Neural progenitor cell (in vitro differentiated cells): ENCODE measurements at regions not wholly inside any gene's neighbourhood (a gene's known extent, or its start where the extent isn't known, plus 50 kb on each side); places are given as distances from the start of the nearest gene placed in this dataset.
A peak's percentile ranks its signal among the peaks of the same experiment; 100 is the strongest.

ENCODE experiments used
- DNase-seq: peaks from one replicate; pipeline ENCODE4 v3.0.0-alpha.2; 2016; ENCODE audit warnings: low spot score
- H2AFZ ChIP-seq: fragments of 200-600 bp; sonication (generic); replicated peaks from 2 replicates; pipeline ENCODE4 v1.6.1; 2016; ENCODE audit warnings: antibody characterized with exemption
- H3F3A ChIP-seq: fragments of 200-600 bp; sonication (generic); 2 replicates; pipeline ENCODE4 v1.6.1; 2016; ENCODE audit warnings: antibody characterized with exemption, low read depth
- H3K27ac ChIP-seq: fragments of 200-600 bp; sonication (generic); 2 replicates; pipeline ENCODE4 v1.5.1; 2016; ENCODE audit warnings: mild to moderate bottlenecking
- H3K27me3 ChIP-seq: fragments of 200-600 bp; sonication (generic); 2 replicates; pipeline ENCODE4 v1.6.1; 2016; ENCODE audit warnings: mild to moderate bottlenecking, moderate library complexity
- H3K36me3 ChIP-seq: fragments of 200-600 bp; sonication (generic); 2 replicates; pipeline ENCODE4 v1.5.1; 2016
- H3K4me1 ChIP-seq: fragments of 200-600 bp; sonication (generic); 2 replicates; pipeline ENCODE4 v1.6.1; 2016; ENCODE audit warnings: mixed run types
- H3K4me2 ChIP-seq: fragments of 200-600 bp; sonication (generic); 2 replicates; pipeline ENCODE4 v1.6.1; 2016
- H3K4me3 ChIP-seq: fragments of 200-600 bp; sonication (generic); 2 replicates; pipeline ENCODE4 v1.5.1; 2016
- H3K79me2 ChIP-seq: fragments of 200-600 bp; sonication (generic); 2 replicates; pipeline ENCODE4 v1.6.1; 2016; ENCODE audit warnings: low read depth
- H3K9ac ChIP-seq: fragments of 200-600 bp; sonication (generic); 2 replicates; pipeline ENCODE4 v1.6.1; 2016
- H3K9me3 ChIP-seq: fragments of 200-600 bp; sonication (generic); 2 replicates; pipeline ENCODE4 v1.5.1; 2016; ENCODE audit warnings: low read depth
- H4K20me1 ChIP-seq: fragments of 200-600 bp; sonication (generic); 2 replicates; pipeline ENCODE4 v1.6.1; 2016; ENCODE audit warnings: low read depth
- H3K27ac Mint-ChIP-seq: 3 replicates; pipeline ENCODE4 v1.8.0; 2021; ENCODE audit warnings: mixed read lengths
- H3K27me3 Mint-ChIP-seq: 2 replicates; pipeline ENCODE4 v1.8.0; 2022; ENCODE audit warnings: low read depth, mild to moderate bottlenecking, inconsistent platforms, moderate library complexity, mixed read lengths; ENCODE audit not compliant: insufficient read depth
- H3K36me3 Mint-ChIP-seq: 3 replicates; pipeline ENCODE4 v1.8.0; 2021; ENCODE audit warnings: mixed read lengths
- H3K4me1 Mint-ChIP-seq: 3 replicates; pipeline ENCODE4 v1.8.0; 2021; ENCODE audit warnings: mixed read lengths
- H3K4me3 Mint-ChIP-seq: 3 replicates; pipeline ENCODE4 v1.8.0; 2021; ENCODE audit warnings: mild to moderate bottlenecking, moderate library complexity, mixed read lengths
- H3K9me3 Mint-ChIP-seq: 3 replicates; pipeline ENCODE4 v1.8.0; 2020; ENCODE audit warnings: mixed read lengths
- EZH2 ChIP-seq: fragments of 200-600 bp; sonication (generic); IDR thresholded peaks from 2 replicates; pipeline ENCODE4 v1.6.1; 2017; ENCODE audit warnings: antibody characterized with exemption, mild to moderate bottlenecking, moderate library complexity
- EZH2phosphoT487 ChIP-seq: fragments of 200-600 bp; sonication (generic); IDR thresholded peaks from 2 replicates; pipeline ENCODE4 v1.6.1; 2017; ENCODE audit warnings: antibody characterized with exemption
- TF ChIP-seq, protein P1 (sequence below): fragments of 200-600 bp; sonication (generic); IDR thresholded peaks from 2 replicates; pipeline ENCODE4 v1.5.1; 2017; ENCODE audit warnings: antibody characterized with exemption, mild to moderate bottlenecking

DNA sequence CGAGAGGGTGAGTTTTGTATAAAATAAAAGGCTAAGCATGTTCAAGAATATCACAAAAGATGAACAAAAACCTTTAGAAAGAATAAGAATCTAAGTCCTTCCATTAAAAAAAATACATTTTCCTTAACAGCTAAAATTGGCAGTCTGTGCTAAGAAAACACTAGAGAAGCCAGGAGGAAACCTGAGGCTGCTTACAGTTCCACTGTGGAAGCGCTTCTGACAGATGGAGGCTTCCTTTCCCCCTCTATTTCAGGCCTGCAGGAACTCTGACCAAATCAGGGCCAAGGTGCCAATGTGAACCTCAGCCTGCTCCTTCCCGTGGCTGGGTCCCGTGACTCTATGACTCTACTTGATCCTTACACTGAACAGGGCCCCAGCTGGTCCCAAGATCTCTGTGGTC is 108.1 kb upstream of the ARHGAP28 start:
- Histone ChIP-seq H3K4me3 (no peak overlapping the region), H3K9me3 (no peaks in the 10 kb centered on the region)

DNA sequence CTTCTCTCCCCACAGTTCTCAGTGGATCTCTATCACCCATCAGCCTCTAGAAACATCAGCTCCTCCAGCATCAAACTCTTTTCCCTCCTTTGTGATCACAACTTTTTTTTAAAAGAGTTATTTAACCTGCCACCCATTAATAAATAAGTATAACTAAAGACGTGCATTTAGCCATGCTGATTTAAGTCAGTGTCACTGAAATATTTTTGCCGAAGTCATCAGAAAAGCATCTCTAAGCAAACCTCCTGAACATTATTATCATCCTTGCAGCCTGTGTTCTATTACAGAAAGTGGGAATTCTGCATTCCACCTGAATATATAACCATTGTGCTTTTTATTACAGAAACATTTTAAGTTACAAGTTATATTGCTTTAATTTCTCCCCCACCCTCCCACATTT is 106.2 kb upstream of the ARHGAP28 start:
- no peaks in the 10 kb centered on the region for H3K36me3 Mint-ChIP-seq
- Histone ChIP-seq H3K4me1 (no peaks in the 10 kb centered on the region), H3K4me3 (no peak overlapping the region), H3K27ac (no peak overlapping the region), H3K9me3 (no peaks in the 10 kb centered on the region), H3K36me3 (no peaks in the 10 kb centered on the region), H3K4me2 (no peak overlapping the region), H2AFZ (peak overlapping the region; percentile 31), H3K79me2 (no peaks in the 10 kb centered on the region), H3K9ac (no peak overlapping the region), H3K27me3 (no peaks in the 10 kb centered on the region), H4K20me1 (no peaks in the 10 kb centered on the region), H3F3A (no peaks in the 10 kb centered on the region)
- H3K4me3 Mint-ChIP-seq, result no peak overlapping the region
- TF ChIP-seq, protein P1, sequence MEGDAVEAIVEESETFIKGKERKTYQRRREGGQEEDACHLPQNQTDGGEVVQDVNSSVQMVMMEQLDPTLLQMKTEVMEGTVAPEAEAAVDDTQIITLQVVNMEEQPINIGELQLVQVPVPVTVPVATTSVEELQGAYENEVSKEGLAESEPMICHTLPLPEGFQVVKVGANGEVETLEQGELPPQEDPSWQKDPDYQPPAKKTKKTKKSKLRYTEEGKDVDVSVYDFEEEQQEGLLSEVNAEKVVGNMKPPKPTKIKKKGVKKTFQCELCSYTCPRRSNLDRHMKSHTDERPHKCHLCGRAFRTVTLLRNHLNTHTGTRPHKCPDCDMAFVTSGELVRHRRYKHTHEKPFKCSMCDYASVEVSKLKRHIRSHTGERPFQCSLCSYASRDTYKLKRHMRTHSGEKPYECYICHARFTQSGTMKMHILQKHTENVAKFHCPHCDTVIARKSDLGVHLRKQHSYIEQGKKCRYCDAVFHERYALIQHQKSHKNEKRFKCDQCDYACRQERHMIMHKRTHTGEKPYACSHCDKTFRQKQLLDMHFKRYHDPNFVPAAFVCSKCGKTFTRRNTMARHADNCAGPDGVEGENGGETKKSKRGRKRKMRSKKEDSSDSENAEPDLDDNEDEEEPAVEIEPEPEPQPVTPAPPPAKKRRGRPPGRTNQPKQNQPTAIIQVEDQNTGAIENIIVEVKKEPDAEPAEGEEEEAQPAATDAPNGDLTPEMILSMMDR, result no peak
- H3K4me1 Mint-ChIP-seq, result no peaks in the 10 kb centered on the region
- no peaks in the 10 kb centered on the region for H3K27me3 Mint-ChIP-seq
- no peak overlapping the region for H3K27ac Mint-ChIP-seq
- no peak for DNase-seq
- H3K9me3 Mint-ChIP-seq, result no peaks in the 10 kb centered on the region

More for the DNA sequence above, 108.1 kb upstream of the ARHGAP28 start:
- Mint-ChIP-seq H3K36me3 (no peaks in the 10 kb centered on the region), H3K27ac (no peak overlapping the region), H3K4me1 (no peaks in the 10 kb centered on the region), H3K4me3 (no peak overlapping the region), H3K9me3 (no peaks in the 10 kb centered on the region), H3K27me3 (peaks cover 3% of the 10 kb centered on the region)
- Histone ChIP-seq H3K27ac (no peak overlapping the region), H3K27me3 (no peaks in the 10 kb centered on the region), H3K79me2 (no peaks in the 10 kb centered on the region), H3K4me2 (no peak overlapping the region), H3K9ac (no peak overlapping the region), H4K20me1 (no peaks in the 10 kb centered on the region), H3K4me1 (no peaks in the 10 kb centered on the region), H2AFZ (no peak overlapping the region), H3K36me3 (no peaks in the 10 kb centered on the region), H3F3A (no peaks in the 10 kb centered on the region)
- no peak for TF ChIP-seq EZH2phosphoT487
- TF ChIP-seq, protein P1, result no peak
- DNase-seq, result no peak

DNA sequence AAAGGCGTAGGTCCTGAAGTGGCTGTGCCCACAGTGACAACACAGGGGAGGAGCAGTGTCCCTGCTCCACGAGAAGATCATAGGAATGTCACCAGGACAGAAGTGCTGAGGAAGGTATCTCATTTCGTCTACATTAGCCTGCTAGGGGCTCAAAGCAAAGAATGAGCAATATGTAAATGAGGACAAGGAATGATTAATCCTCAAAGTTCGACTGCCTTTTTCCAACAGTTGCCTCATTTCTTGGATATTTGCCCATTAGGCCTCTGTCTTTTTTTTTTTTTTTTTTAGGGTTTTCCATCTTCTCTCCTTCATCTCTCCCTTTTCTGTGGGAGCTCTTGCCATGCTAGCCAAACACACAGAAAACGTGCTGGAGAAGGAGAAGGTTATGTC is 105.2 kb upstream of the ARHGAP28 start:
- H3K4me1 Mint-ChIP-seq, result no peaks in the 10 kb centered on the region
- H3K9me3 Mint-ChIP-seq, result no peaks in the 10 kb centered on the region
- H3K4me3 ChIP-seq, result no peak overlapping the region
- H3K4me2 ChIP-seq, result no peak overlapping the region
- no peaks in the 10 kb centered on the region for H3F3A ChIP-seq
- peak overlapping the region; percentile 4 for H2AFZ ChIP-seq
- no peaks in the 10 kb centered on the region for H3K9me3 ChIP-seq
- no peaks in the 10 kb centered on the region for H3K36me3 Mint-ChIP-seq
- no peak overlapping the region for H3K9ac ChIP-seq
- H3K27ac Mint-ChIP-seq, result no peak overlapping the region
- no peaks in the 10 kb centered on the region for H4K20me1 ChIP-seq
- H3K36me3 ChIP-seq, result no peaks in the 10 kb centered on the region
- H3K79me2 ChIP-seq, result no peaks in the 10 kb centered on the region
- DNase-seq, result no peak
- H3K4me3 Mint-ChIP-seq, result no peak overlapping the region
- no peaks in the 10 kb centered on the region for H3K27me3 ChIP-seq
- H3K27ac ChIP-seq, result no peak overlapping the region
- no peaks in the 10 kb centered on the region for H3K4me1 ChIP-seq
- H3K27me3 Mint-ChIP-seq, result no peaks in the 10 kb centered on the region
- TF ChIP-seq, protein P1, result no peak
- no peak for TF ChIP-seq EZH2
- TF ChIP-seq EZH2phosphoT487, result no peak
